ENCODE measurements at regions not wholly inside any gene's neighbourhood (a gene's known extent, or its start where the extent isn't known, plus 50 kb on each side); places are given as distances from the start of the nearest gene placed in this dataset.

DNA sequence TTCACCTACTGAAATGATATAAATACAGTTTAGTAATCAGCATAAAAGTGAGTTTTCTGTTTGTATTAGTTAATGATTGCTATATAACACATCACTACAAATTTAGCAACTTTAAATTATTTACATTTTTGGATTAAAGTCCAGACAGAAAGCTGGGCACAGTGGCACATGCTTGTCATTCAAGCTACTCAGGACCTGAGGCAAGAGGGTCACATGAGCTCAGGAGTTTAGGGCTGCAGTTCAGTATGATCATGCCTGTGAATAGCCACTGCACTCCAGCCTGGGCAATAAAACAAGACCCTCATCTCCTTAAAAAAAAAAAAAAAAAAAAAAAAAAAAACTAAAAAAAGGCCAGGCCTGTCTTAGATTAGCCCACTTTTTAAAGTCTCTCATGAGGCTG, 273.6 kb upstream of the CTNND2 start:
- Histone ChIP-seq H3K9me3 (no peaks in the 10 kb centered on the region), H3K27me3 (no peaks in the 10 kb centered on the region), H3K36me3 (no peaks in the 10 kb centered on the region), H3K27ac (no peak overlapping the region), H3K4me1 (no peaks in the 10 kb centered on the region), H3K4me3 (no peak overlapping the region)
- TF ChIP-seq POLR2A (IDR thresholded peaks at IDR 0.05): no peak
- TF ChIP-seq, protein P1, sequence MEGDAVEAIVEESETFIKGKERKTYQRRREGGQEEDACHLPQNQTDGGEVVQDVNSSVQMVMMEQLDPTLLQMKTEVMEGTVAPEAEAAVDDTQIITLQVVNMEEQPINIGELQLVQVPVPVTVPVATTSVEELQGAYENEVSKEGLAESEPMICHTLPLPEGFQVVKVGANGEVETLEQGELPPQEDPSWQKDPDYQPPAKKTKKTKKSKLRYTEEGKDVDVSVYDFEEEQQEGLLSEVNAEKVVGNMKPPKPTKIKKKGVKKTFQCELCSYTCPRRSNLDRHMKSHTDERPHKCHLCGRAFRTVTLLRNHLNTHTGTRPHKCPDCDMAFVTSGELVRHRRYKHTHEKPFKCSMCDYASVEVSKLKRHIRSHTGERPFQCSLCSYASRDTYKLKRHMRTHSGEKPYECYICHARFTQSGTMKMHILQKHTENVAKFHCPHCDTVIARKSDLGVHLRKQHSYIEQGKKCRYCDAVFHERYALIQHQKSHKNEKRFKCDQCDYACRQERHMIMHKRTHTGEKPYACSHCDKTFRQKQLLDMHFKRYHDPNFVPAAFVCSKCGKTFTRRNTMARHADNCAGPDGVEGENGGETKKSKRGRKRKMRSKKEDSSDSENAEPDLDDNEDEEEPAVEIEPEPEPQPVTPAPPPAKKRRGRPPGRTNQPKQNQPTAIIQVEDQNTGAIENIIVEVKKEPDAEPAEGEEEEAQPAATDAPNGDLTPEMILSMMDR (IDR thresholded peaks at IDR 0.05): no peak
- DNase-seq: no peak

GRCh38 chr5:12177225-12177624, 273.0 kb upstream of the CTNND2 start:
- no peak overlapping the region for H3K4me3 ChIP-seq
- H3K4me1 ChIP-seq: no peaks in the 10 kb centered on the region
- H3K27ac ChIP-seq: no peak overlapping the region
- DNase-seq: no peak
- TF ChIP-seq, protein P1 (IDR thresholded peaks at IDR 0.05): no peak
- no peak for TF ChIP-seq POLR2A (IDR thresholded peaks at IDR 0.05)
- H3K9me3 ChIP-seq: no peaks in the 10 kb centered on the region
- H3K27me3 ChIP-seq: no peaks in the 10 kb centered on the region
- H3K36me3 ChIP-seq: no peaks in the 10 kb centered on the region

GRCh38 chr5:12175914-12176585, 271.8 kb upstream of the CTNND2 start:
- DNase-seq: no peak
- H3K4me1 ChIP-seq: no peaks in the 10 kb centered on the region
- no peaks in the 10 kb centered on the region for H3K36me3 ChIP-seq
- H3K9me3 ChIP-seq: no peaks in the 10 kb centered on the region
- no peak overlapping the region for H3K4me3 ChIP-seq
- no peaks in the 10 kb centered on the region for H3K27me3 ChIP-seq
- TF ChIP-seq POLR2A (IDR thresholded peaks at IDR 0.05): no peak
- TF ChIP-seq, protein P1 (IDR thresholded peaks at IDR 0.05): no peak
- H3K27ac ChIP-seq: no peak overlapping the region

- TF ChIP-seq POLR2A (IDR thresholded peaks at IDR 0.05): no peak
- TF ChIP-seq, protein P1 (IDR thresholded peaks at IDR 0.05): no peak
- H3K27ac ChIP-seq: no peak overlapping the region
- H3K4me1 ChIP-seq: no peaks in the 10 kb centered on the region
- no peaks in the 10 kb centered on the region for H3K36me3 ChIP-seq
- no peaks in the 10 kb centered on the region for H3K9me3 ChIP-seq
- no peaks in the 10 kb centered on the region for H3K27me3 ChIP-seq
- DNase-seq: no peak
- no peak overlapping the region for H3K4me3 ChIP-seq
Measured at GRCh38 chr5:12174734-12175133, 270.5 kb upstream of the CTNND2 start.

- no peaks in the 10 kb centered on the region for H3K27me3 ChIP-seq
- no peak for DNase-seq
- no peaks in the 10 kb centered on the region for H3K4me1 ChIP-seq
- H3K36me3 ChIP-seq: no peaks in the 10 kb centered on the region
- no peak overlapping the region for H3K27ac ChIP-seq
- H3K4me3 ChIP-seq: no peak overlapping the region
- TF ChIP-seq POLR2A (IDR thresholded peaks at IDR 0.05): no peak
- TF ChIP-seq, protein P1 (IDR thresholded peaks at IDR 0.05): no peak
- H3K9me3 ChIP-seq: no peaks in the 10 kb centered on the region
Measured at GRCh38 chr5:12169536-12169935, 265.3 kb upstream of the CTNND2 start.

GRCh38 chr5:12162863-12163262, 258.6 kb upstream of the CTNND2 start:
- no peak for TF ChIP-seq POLR2A (IDR thresholded peaks at IDR 0.05)
- TF ChIP-seq, protein P1 (IDR thresholded peaks at IDR 0.05): no peak
- H3K4me1 ChIP-seq: no peaks in the 10 kb centered on the region
- no peak overlapping the region for H3K27ac ChIP-seq
- no peak overlapping the region for H3K4me3 ChIP-seq
- no peak for DNase-seq
- H3K36me3 ChIP-seq: no peaks in the 10 kb centered on the region
- H3K27me3 ChIP-seq: no peaks in the 10 kb centered on the region
- H3K9me3 ChIP-seq: peaks cover 0 to 3% (median 0%) of the 10 kb centered on the region in 4 donors

Data from Peyer's patch (tissue), 4 donors.